Lung (tissue), 11 donors: ENCODE measurements at regions not wholly inside any gene's neighbourhood (a gene's known extent, or its start where the extent isn't known, plus 50 kb on each side); places are given as distances from the start of the nearest gene placed in this dataset.

Experiments
- ATAC-seq: fragments of 200-7000 bp; cut with Tn5 transposase; one replicate; pipeline ENCODE4 v1.9.1; 2020; ENCODE audit warnings: moderate number of reproducible peaks; ENCODE audit not compliant: insufficient read depth, low FRiP score
- DNase-seq, 3 donors: peaks; one replicate each; pipeline ENCODE4 v3.0.0-alpha.2; 2013 to 2017
- H3K27ac ChIP-seq, 2 donors: one replicate each; pipeline ENCODE4 v1.5.1; 2013; ENCODE audit warnings: mild to moderate bottlenecking in 2 of 2, moderate library complexity in 2 of 2, control low read depth in 1 of 2, inconsistent platforms in 1 of 2, low read depth in 1 of 2, low read length in 1 of 2
- H3K27me3 ChIP-seq, 3 donors: one replicate each; pipeline ENCODE4 v1.5.1; 2013; ENCODE audit warnings: low read length in 2 of 3; ENCODE audit not compliant: control insufficient read depth in 3 of 3, insufficient read depth in 3 of 3
- H3K36me3 ChIP-seq, 4 donors: one replicate each; pipeline ENCODE4 v1.5.1; 2013; ENCODE audit warnings: low read length in 4 of 4, mild to moderate bottlenecking in 1 of 4, moderate library complexity in 1 of 4; ENCODE audit not compliant: control insufficient read depth in 4 of 4, insufficient read depth in 4 of 4
- H3K4me1 ChIP-seq, 5 donors: one replicate each; pipeline ENCODE4 v1.5.1; 2013; ENCODE audit warnings: low read length in 5 of 5, mild to moderate bottlenecking in 2 of 5, moderate library complexity in 1 of 5; ENCODE audit not compliant: control insufficient read depth in 5 of 5, insufficient read depth in 5 of 5
- H3K4me3 ChIP-seq: one replicate; pipeline ENCODE4 v1.5.1; 2013; ENCODE audit warnings: mild to moderate bottlenecking, control low read depth, moderate library complexity
- H3K9ac ChIP-seq, 2 donors: one replicate each; pipeline ENCODE4 v1.5.1; 2013; ENCODE audit warnings: low read length in 2 of 2, control low read depth in 1 of 2; ENCODE audit not compliant: insufficient read depth in 1 of 2
- H3K9me3 ChIP-seq, 4 donors: one replicate each; pipeline ENCODE4 v1.5.1; 2013; ENCODE audit warnings: low read length in 3 of 4, mild to moderate bottlenecking in 1 of 4, moderate library complexity in 1 of 4; ENCODE audit not compliant: control insufficient read depth in 4 of 4, insufficient read depth in 3 of 4
- WGBS, 2 donors: extraction: QIAGEN DNeasy Blood & Tissue Kit; methylation state at CpG; one replicate each; pipeline ENCODE4 v1.1.7; 2013; 5-methylcytosine and 5-hydroxymethylcytosine counted together
- TF ChIP-seq, protein P1 (sequence below): IDR thresholded peaks from 2 replicates; pipeline ENCODE4 v1.5.1; 2012; ENCODE audit warnings: mild to moderate bottlenecking; ENCODE audit errors: control extremely low read depth, extremely low read depth
- donor health status: control.
- donor health status: control.
- donor health status: Bipolar disorder and iron deficiency.
- donor health status: healthy.
- donor health status: DM: yes; HTN: yes; CAD: no.

DNA sequence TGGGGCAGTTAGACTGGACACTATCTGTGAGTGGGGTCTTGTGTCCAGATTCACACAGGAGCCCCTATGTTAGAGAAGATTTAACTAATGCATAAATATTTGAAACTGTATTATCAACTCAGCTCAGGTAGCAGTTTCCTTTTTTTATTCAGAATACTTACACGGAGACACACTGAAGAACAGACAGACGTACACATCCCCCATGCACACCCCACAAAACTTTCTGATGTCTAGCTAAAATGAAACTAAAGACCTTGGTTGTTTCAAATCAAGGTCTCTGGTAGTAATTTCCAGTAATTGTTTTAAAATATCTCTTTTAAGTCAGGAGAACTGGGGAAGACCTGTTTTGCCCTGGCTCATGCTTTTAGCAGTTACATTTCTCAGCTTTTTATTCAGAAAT is 55.7 kb upstream of the PRKCQ start:
- H3K27ac ChIP-seq = no peak overlapping the region
- H3K4me1 ChIP-seq = no peaks in the 10 kb centered on the region
- DNase-seq = no peak
- TF ChIP-seq, protein P1, sequence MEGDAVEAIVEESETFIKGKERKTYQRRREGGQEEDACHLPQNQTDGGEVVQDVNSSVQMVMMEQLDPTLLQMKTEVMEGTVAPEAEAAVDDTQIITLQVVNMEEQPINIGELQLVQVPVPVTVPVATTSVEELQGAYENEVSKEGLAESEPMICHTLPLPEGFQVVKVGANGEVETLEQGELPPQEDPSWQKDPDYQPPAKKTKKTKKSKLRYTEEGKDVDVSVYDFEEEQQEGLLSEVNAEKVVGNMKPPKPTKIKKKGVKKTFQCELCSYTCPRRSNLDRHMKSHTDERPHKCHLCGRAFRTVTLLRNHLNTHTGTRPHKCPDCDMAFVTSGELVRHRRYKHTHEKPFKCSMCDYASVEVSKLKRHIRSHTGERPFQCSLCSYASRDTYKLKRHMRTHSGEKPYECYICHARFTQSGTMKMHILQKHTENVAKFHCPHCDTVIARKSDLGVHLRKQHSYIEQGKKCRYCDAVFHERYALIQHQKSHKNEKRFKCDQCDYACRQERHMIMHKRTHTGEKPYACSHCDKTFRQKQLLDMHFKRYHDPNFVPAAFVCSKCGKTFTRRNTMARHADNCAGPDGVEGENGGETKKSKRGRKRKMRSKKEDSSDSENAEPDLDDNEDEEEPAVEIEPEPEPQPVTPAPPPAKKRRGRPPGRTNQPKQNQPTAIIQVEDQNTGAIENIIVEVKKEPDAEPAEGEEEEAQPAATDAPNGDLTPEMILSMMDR = no peak
- no peaks in the 10 kb centered on the region for H3K9me3 ChIP-seq
- H3K4me3 ChIP-seq = no peak overlapping the region
- 78 to 91% methylated on average over 2 of the region's 2 CpGs for WGBS, 2 donors
- no peaks in the 10 kb centered on the region for H3K27me3 ChIP-seq
- H3K9ac ChIP-seq = no peak overlapping the region
- ATAC-seq = no peak
- H3K36me3 ChIP-seq = no peaks in the 10 kb centered on the region
